Astrocyte (in vitro differentiated cells and primary cell): ENCODE measurements at regions not wholly inside any gene's neighbourhood (a gene's known extent, or its start where the extent isn't known, plus 50 kb on each side); places are given as distances from the start of the nearest gene placed in this dataset.

ENCODE experiments used
- DNase-seq: peaks from one replicate; pipeline ENCODE4 v3.0.0-alpha.2; 2010; ENCODE audit warnings: low read depth
- FAIRE-seq: peaks from 2 replicates; lab custom pipeline; 2011; peaks lifted over from hg19 to GRCh38; lab: Jason Lieb, UNC
- H2AFZ ChIP-seq: 2 replicates; pipeline ENCODE4 v1.6.0; 2012; ENCODE audit warnings: low read depth, low read length, inconsistent platforms
- H3K27ac ChIP-seq: 2 replicates; pipeline ENCODE4 v1.5.1; 2011; ENCODE audit warnings: low read depth, low read length, inconsistent platforms
- H3K27me3 ChIP-seq: 2 replicates; pipeline ENCODE4 v1.6.0; 2011; ENCODE audit warnings: low read length, inconsistent platforms; ENCODE audit not compliant: insufficient read depth
- H3K36me3 ChIP-seq: 2 replicates; pipeline ENCODE4 v1.5.1; 2011; ENCODE audit warnings: low read length, inconsistent platforms; ENCODE audit not compliant: insufficient read depth
- H3K4me1 ChIP-seq: 2 replicates; pipeline ENCODE4 v1.5.1; 2011; ENCODE audit warnings: low read length, inconsistent platforms; ENCODE audit not compliant: insufficient read depth
- H3K4me2 ChIP-seq: 2 replicates; pipeline ENCODE4 v1.6.0; 2012; ENCODE audit warnings: low read length, inconsistent platforms
- H3K4me3 ChIP-seq: 2 replicates; pipeline ENCODE4 v1.5.1; 2011; ENCODE audit warnings: low read depth, mild to moderate bottlenecking, low read length, inconsistent platforms; ENCODE audit not compliant: insufficient read depth
- H3K79me2 ChIP-seq: 2 replicates; pipeline ENCODE4 v1.6.0; 2012; ENCODE audit warnings: mild to moderate bottlenecking, low read length, inconsistent platforms; ENCODE audit not compliant: insufficient read depth
- H3K9ac ChIP-seq: 2 replicates; pipeline ENCODE4 v1.6.0; 2012; ENCODE audit warnings: mild to moderate bottlenecking, low read length, inconsistent platforms
- H3K9me3 ChIP-seq: 2 replicates; pipeline ENCODE4 v1.5.1; 2012; ENCODE audit warnings: low read depth, mild to moderate bottlenecking, low read length, inconsistent platforms; ENCODE audit not compliant: insufficient read depth
- H4K20me1 ChIP-seq: 2 replicates; pipeline ENCODE4 v1.6.0; 2012; ENCODE audit warnings: low read length, inconsistent platforms; ENCODE audit not compliant: insufficient read depth
- H3K27ac Mint-ChIP-seq: one replicate; pipeline ENCODE4 v1.8.0; 2021; ENCODE audit warnings: mild to moderate bottlenecking, mixed read lengths; ENCODE audit not compliant: unreplicated experiment
- H3K27me3 Mint-ChIP-seq: one replicate; pipeline ENCODE4 v1.8.0; 2021; ENCODE audit warnings: low read depth, mixed read lengths; ENCODE audit not compliant: unreplicated experiment
- H3K36me3 Mint-ChIP-seq: one replicate; pipeline ENCODE4 v1.8.0; 2021; ENCODE audit warnings: low read depth, mixed read lengths; ENCODE audit not compliant: unreplicated experiment
- H3K4me1 Mint-ChIP-seq: one replicate; pipeline ENCODE4 v1.8.0; 2021; ENCODE audit warnings: low read depth, mixed read lengths; ENCODE audit not compliant: unreplicated experiment
- H3K4me3 Mint-ChIP-seq: one replicate; pipeline ENCODE4 v1.8.0; 2021; ENCODE audit warnings: mild to moderate bottlenecking, moderate library complexity, mixed read lengths; ENCODE audit not compliant: unreplicated experiment
- H3K9me3 Mint-ChIP-seq: one replicate; pipeline ENCODE4 v1.8.0; 2021; ENCODE audit warnings: mild to moderate bottlenecking, mixed read lengths; ENCODE audit not compliant: unreplicated experiment
- CTCF ChIP-seq: IDR thresholded peaks from 2 replicates; pipeline ENCODE4 v1.5.1; 2011; ENCODE audit warnings: low read depth, mild to moderate bottlenecking, inconsistent platforms, low read length, moderate library complexity; ENCODE audit not compliant: insufficient read depth
- EZH2 ChIP-seq: IDR thresholded peaks from 2 replicates; pipeline ENCODE4 v1.6.1; 2012; ENCODE audit warnings: mild to moderate bottlenecking, low read length, inconsistent platforms; ENCODE audit not compliant: insufficient read depth

GRCh38 chr3:157816296-157816695, 289.9 kb downstream of the SHOX2 start:
- Histone ChIP-seq H4K20me1 (no peaks in the 10 kb centered on the region), H3K4me2 (no peak overlapping the region), H3K27ac (no peak overlapping the region), H3K27me3 (peaks cover 2% of the 10 kb centered on the region), H3K4me3 (no peak overlapping the region), H3K9me3 (no peaks in the 10 kb centered on the region), H3K4me1 (no peaks in the 10 kb centered on the region), H2AFZ (no peak overlapping the region), H3K36me3 (no peaks in the 10 kb centered on the region), H3K9ac (no peak overlapping the region), H3K79me2 (no peaks in the 10 kb centered on the region)
- Mint-ChIP-seq H3K9me3 (peaks cover 2% of the 10 kb centered on the region), H3K27ac (no peak overlapping the region), H3K4me3 (no peak overlapping the region), H3K36me3 (no peaks in the 10 kb centered on the region), H3K27me3 (no peaks in the 10 kb centered on the region), H3K4me1 (no peaks in the 10 kb centered on the region)
- no peak for DNase-seq
- TF ChIP-seq CTCF: no peak
- TF ChIP-seq EZH2: no peak
- no peak for FAIRE-seq

DNA sequence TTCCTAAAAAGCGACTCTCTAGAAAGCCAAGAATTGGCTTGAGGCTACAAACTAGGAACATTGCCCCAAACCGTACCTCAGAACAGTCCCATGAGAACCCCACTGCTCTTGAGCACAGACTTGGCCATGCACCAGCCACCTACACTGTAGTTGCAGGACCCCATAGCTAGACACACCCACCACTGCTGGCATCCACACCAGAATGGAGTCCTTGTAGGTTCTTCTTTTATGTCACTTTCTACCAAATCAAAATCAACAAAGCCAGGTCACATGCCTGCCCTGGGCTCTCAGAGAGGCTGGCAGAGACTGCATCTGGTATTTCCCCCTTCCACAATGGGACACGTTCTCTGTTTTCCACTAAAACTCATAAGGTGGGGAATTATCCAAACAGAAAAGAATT, 290.5 kb downstream of the SHOX2 start:
- no peaks in the 10 kb centered on the region for H3K79me2 ChIP-seq
- H3K27ac Mint-ChIP-seq: no peak overlapping the region
- no peak overlapping the region for H2AFZ ChIP-seq
- DNase-seq (no peak), FAIRE-seq (no peak)
- no peak overlapping the region for H3K9ac ChIP-seq
- no peaks in the 10 kb centered on the region for H3K4me1 ChIP-seq
- H3K4me1 Mint-ChIP-seq: no peaks in the 10 kb centered on the region
- no peaks in the 10 kb centered on the region for H3K9me3 ChIP-seq
- H3K4me3 ChIP-seq: no peak overlapping the region
- H4K20me1 ChIP-seq: no peaks in the 10 kb centered on the region
- H3K27me3 ChIP-seq: peaks cover 2% of the 10 kb centered on the region
- no peak overlapping the region for H3K4me2 ChIP-seq
- no peaks in the 10 kb centered on the region for H3K27me3 Mint-ChIP-seq
- H3K36me3 ChIP-seq: no peaks in the 10 kb centered on the region
- no peaks in the 10 kb centered on the region for H3K36me3 Mint-ChIP-seq
- H3K9me3 Mint-ChIP-seq: peaks cover 1% of the 10 kb centered on the region
- H3K4me3 Mint-ChIP-seq: no peak overlapping the region
- TF ChIP-seq EZH2 (no peak), CTCF (no peak)
- no peak overlapping the region for H3K27ac ChIP-seq

DNA sequence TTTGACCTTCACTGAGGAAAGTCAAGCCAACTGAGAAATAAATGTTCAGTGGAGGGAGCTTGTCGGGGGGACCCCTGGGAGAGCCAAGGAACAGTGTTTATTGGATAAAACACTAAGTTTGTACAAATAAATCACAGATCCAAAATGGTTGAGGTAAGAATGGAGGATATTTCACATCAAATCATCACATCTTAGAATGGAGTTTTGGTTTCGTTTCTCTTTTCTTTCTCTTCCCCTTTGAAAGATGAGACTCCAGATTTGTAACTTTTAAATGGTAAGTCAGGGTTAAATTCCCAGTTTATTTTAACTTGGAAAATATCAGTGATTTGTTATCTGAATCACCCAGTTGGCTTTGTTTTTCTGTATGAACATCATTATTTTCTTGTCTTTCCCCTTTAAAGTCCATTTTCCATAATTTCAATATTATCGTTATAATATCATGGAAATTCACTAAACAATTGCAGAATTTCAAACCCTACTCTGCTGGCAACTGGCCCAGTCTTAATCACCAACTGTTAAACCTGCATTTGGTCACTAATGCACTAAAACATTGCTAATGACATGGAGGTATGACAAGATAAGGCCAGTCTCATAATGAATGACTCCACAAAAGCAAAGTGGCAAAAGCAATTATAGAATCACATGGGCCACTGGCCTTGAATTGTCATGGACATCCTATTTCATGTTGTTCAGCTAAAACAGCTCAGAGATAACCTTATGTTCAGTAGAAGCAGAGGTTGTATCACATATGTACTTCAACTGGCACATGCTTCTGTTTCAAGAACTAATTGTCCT, 295.1 kb downstream of the SHOX2 start:
- H3K36me3 Mint-ChIP-seq: no peaks in the 10 kb centered on the region
- H3K27me3 ChIP-seq: no peaks in the 10 kb centered on the region
- FAIRE-seq (peak; percentile 9), DNase-seq (no peak)
- no peaks in the 10 kb centered on the region for H3K36me3 ChIP-seq
- peaks cover 4% of the 10 kb centered on the region for H3K4me1 Mint-ChIP-seq
- no peaks in the 10 kb centered on the region for H3K27me3 Mint-ChIP-seq
- H3K79me2 ChIP-seq: no peaks in the 10 kb centered on the region
- no peaks in the 10 kb centered on the region for H3K4me1 ChIP-seq
- no peak overlapping the region for H3K27ac Mint-ChIP-seq
- no peaks in the 10 kb centered on the region for H3K9me3 Mint-ChIP-seq
- no peak overlapping the region for H3K4me3 ChIP-seq
- TF ChIP-seq EZH2 (no peak), CTCF (no peak)
- H3K9ac ChIP-seq: no peak overlapping the region
- no peak overlapping the region for H3K27ac ChIP-seq
- no peaks in the 10 kb centered on the region for H3K9me3 ChIP-seq
- no peaks in the 10 kb centered on the region for H4K20me1 ChIP-seq
- no peak overlapping the region for H3K4me3 Mint-ChIP-seq
- H2AFZ ChIP-seq: no peak overlapping the region
- no peak overlapping the region for H3K4me2 ChIP-seq
